Gastroesophageal sphincter (tissue), 4 donors: ENCODE measurements at regions not wholly inside any gene's neighbourhood (a gene's known extent, or its start where the extent isn't known, plus 50 kb on each side); places are given as distances from the start of the nearest gene placed in this dataset.

ENCODE experiments used
- ATAC-seq: fragments of 150-250 bp; one replicate; pipeline ENCODE4 v1.9.1; 2016; ENCODE audit warnings: mild to moderate bottlenecking, moderate library complexity
- H3K27ac ChIP-seq, 4 donors: fragments of 200-600 bp; sonication (generic) in 3 of 4; 1 replicate in 3 of 4; 2 replicates in 1 of 4; pipeline ENCODE4 v1.5.1; 2016 to 2019
- H3K27me3 ChIP-seq: fragments of 200-600 bp; sonication (generic); one replicate; pipeline ENCODE4 v1.5.1; 2019
- H3K36me3 ChIP-seq, 2 donors: fragments of 200-600 bp; sonication (generic); one replicate each; pipeline ENCODE4 v1.5.1; 2019; ENCODE audit warnings: control low read depth in 1 of 2
- H3K4me1 ChIP-seq, 3 donors: fragments of 200-600 bp; sonication (generic); 1 replicate in 2 of 3; 2 replicates in 1 of 3; pipeline ENCODE4 v1.5.1; 2016 to 2019; ENCODE audit warnings: control low read depth in 2 of 3
- H3K4me3 ChIP-seq, 2 donors: fragments of 200-600 bp; sonication (generic); one replicate each; pipeline ENCODE4 v1.5.1; 2019; ENCODE audit warnings: mild to moderate bottlenecking in 1 of 2, moderate library complexity in 1 of 2
- H3K9me3 ChIP-seq, 3 donors: fragments of 200-600 bp; sonication (generic); one replicate each; pipeline ENCODE4 v1.5.1; 2017 to 2019; ENCODE audit warnings: control low read depth in 2 of 3
- CTCF ChIP-seq, 4 experiments: fragments of 200-600 bp in 2 of 4; fragments of 450-650 bp in 2 of 4; sonication (generic) in 1 of 4; IDR thresholded peaks; one replicate each; pipeline ENCODE4 v1.5.1; 2017 to 2019; ENCODE audit warnings: antibody characterized with exemption in 4 of 4, mild to moderate bottlenecking in 2 of 4, moderate library complexity in 2 of 4
- EP300 ChIP-seq: sonication (generic); formaldehyde crosslinking; IDR thresholded peaks from one replicate; pipeline ENCODE4 v1.6.1; 2017; ENCODE audit warnings: antibody characterized with exemption, mild to moderate bottlenecking
- POLR2A ChIP-seq, 2 donors: fragments of 450-650 bp; IDR thresholded peaks; one replicate each; pipeline ENCODE4 v1.6.1; 2017; ENCODE audit warnings: antibody characterized with exemption in 2 of 2, mild to moderate bottlenecking in 2 of 2, moderate library complexity in 1 of 2
- POLR2AphosphoS5 ChIP-seq: sonication (generic); formaldehyde crosslinking; IDR thresholded peaks from one replicate; pipeline ENCODE4 v1.6.1; 2017; ENCODE audit warnings: antibody characterized with exemption
- WGBS, 2 donors: methylation state at CpG; one replicate each; pipeline ENCODE4 v1.1.5; 2018; ENCODE audit warnings: low coverage in 1 of 2; 5-methylcytosine and 5-hydroxymethylcytosine counted together

DNA sequence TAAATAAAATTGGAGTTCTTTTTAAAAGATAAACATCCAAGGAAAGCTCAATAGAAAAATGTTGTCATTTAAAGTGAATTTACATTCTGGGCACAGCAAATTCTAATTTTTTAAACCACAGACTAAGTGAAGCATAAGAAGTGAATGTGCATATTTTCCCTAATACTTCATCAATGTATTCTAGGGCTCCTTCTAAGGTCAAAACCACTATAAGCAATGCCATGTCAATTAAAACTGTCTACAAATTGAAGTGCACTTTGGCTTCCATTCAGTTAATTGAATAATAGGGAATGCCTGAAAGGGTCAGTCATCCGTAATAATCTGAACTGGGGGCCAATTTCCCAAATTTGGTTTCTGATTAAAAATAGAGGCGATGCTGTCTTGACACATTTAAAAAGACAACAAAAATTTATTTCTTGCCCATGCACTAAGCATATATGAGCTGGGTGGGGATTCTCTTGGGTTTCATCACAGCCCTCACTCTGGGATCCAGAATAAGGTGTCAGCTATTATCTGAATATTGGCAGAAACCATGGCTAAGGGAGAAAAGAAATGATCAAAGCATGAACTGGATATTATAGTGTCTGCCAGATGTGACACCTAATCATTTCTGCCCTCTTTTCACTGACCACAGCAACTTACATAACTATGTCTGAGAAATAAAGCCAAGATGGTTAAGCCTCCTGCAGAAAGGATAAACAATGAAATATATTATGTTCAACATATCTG, 660.6 kb upstream of the B3GALT2 start:
- TF ChIP-seq POLR2AphosphoS5: no peak
- no peak for TF ChIP-seq EP300
- TF ChIP-seq POLR2A (IDR thresholded peaks at IDR 0.05): no peak
- TF ChIP-seq CTCF (IDR thresholded peaks at IDR 0.05): no peak
- H3K27me3 ChIP-seq: no peaks in the 10 kb centered on the region
- no peak for ATAC-seq
- no peaks in the 10 kb centered on the region for H3K4me1 ChIP-seq
- 48 to 76% methylated on average over 2 of the region's 2 CpGs for WGBS, 2 donors
- no peak overlapping the region for H3K27ac ChIP-seq
- no peaks in the 10 kb centered on the region for H3K36me3 ChIP-seq
- H3K9me3 ChIP-seq: no peaks in the 10 kb centered on the region
- no peak overlapping the region for H3K4me3 ChIP-seq

- no peak for ATAC-seq
- H3K9me3 ChIP-seq: no peaks in the 10 kb centered on the region
- H3K27me3 ChIP-seq: no peaks in the 10 kb centered on the region
- no peaks in the 10 kb centered on the region for H3K36me3 ChIP-seq
- H3K4me1 ChIP-seq: no peaks in the 10 kb centered on the region
- H3K27ac ChIP-seq: no peak overlapping the region
- H3K4me3 ChIP-seq: no peak overlapping the region
- WGBS, 2 donors: 75 to 100% methylated on average over 3 of the region's 3 CpGs
- TF ChIP-seq EP300: no peak
- no peak for TF ChIP-seq POLR2A (IDR thresholded peaks at IDR 0.05)
- no peak for TF ChIP-seq POLR2AphosphoS5
- no peak for TF ChIP-seq CTCF (IDR thresholded peaks at IDR 0.05)
Measured at GRCh38 chr1:193846411-193846810, 660.0 kb upstream of the B3GALT2 start.

DNA sequence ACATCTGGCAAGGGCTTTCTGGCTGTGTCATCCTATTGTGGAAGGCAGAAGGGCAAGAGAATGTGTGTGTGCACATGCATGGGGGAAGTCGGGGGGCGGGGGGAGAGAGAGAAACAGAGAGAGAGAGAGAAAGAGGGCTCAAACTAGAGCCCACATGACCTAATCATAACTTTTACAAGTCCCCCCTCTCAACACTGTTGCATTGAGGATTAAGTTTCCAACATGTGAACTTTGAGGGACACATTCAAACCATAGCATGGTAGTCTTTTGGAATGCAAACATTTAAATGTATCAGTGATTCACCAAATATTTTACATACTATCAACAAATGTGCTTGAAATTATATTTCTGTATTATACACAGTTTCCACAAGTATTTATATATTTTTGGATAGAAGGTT, 655.4 kb upstream of the B3GALT2 start:
- Histone ChIP-seq H3K27ac (no peak overlapping the region), H3K27me3 (no peaks in the 10 kb centered on the region), H3K36me3 (no peaks in the 10 kb centered on the region), H3K4me3 (no peak overlapping the region), H3K9me3 (no peaks in the 10 kb centered on the region), H3K4me1 (no peaks in the 10 kb centered on the region)
- TF ChIP-seq POLR2A (IDR thresholded peaks at IDR 0.05) (no peak), CTCF (IDR thresholded peaks at IDR 0.05) (no peak), EP300 (no peak), POLR2AphosphoS5 (no peak)
- ATAC-seq: no peak
- 80% methylated on average over 1 of the region's 2 CpGs; no CpG with 5 or more reads in 1 of the 2 donors for WGBS, 2 donors

DNA sequence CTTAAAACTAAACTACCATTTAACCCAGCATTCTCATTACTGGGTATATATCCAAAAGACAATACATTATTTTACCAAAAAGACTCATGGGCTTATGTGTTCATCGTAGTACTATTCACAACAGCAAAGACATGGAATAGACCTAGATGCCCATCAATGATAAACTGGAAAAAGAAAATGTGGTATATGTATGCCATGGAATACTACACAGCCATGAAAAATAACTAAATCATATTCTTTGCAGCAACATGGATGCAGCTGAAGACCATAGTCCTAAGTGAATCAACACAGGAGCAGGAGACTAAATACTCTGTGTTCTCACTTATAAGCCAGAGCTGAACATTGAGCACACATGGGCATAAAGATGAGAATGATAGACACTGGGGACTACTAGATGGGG, 645.1 kb upstream of the B3GALT2 start:
- Histone ChIP-seq H3K4me1 (no peaks in the 10 kb centered on the region), H3K9me3 (peaks cover 0 to 33% (median 0%) of the 10 kb centered on the region in 3 donors), H3K4me3 (no peak overlapping the region), H3K36me3 (no peaks in the 10 kb centered on the region), H3K27ac (no peak overlapping the region), H3K27me3 (no peaks in the 10 kb centered on the region)
- WGBS, 2 donors: 88 to 92% methylated on average over 1 of the region's 1 CpG
- ATAC-seq: no peak
- TF ChIP-seq POLR2A (IDR thresholded peaks at IDR 0.05) (no peak), POLR2AphosphoS5 (no peak), EP300 (no peak), CTCF (IDR thresholded peaks at IDR 0.05) (no peak)

DNA sequence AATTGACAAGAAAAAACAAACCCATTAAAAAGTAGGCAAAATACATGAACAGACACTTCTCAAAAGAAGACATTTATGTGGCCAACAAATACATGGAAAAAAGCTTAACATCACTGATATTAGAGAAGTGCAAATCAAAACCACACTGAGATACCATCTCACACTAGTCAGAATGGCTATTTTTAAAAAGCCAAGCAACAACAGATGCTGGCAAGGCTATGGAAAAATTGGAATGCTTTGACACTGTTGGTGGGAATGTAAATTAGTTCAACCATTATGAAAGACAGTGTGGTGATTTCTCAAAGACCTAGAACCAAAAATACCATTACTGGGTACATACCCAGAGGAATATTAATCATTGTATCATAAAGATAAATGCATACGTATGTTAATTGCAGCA, 641.1 kb upstream of the B3GALT2 start:
- H3K27ac ChIP-seq: no peak overlapping the region
- H3K36me3 ChIP-seq: no peaks in the 10 kb centered on the region
- 86 to 88% methylated on average over 1 of the region's 1 CpG for WGBS, 2 donors
- H3K27me3 ChIP-seq: no peaks in the 10 kb centered on the region
- TF ChIP-seq POLR2A (IDR thresholded peaks at IDR 0.05): no peak
- no peak for TF ChIP-seq POLR2AphosphoS5
- no peak for TF ChIP-seq EP300
- TF ChIP-seq CTCF (IDR thresholded peaks at IDR 0.05): no peak
- no peak overlapping the region for H3K4me3 ChIP-seq
- no peaks in the 10 kb centered on the region for H3K4me1 ChIP-seq
- no peak for ATAC-seq
- H3K9me3 ChIP-seq: peaks cover 0 to 38% (median 0%) of the 10 kb centered on the region in 3 donors
